Activated CD8-positive, alpha-beta memory T cell treated with anti-CD3 and anti-CD28 coated beads, Interleukin-2, amount 50 U/mL, for 24 hours (primary cell): ENCODE measurements at regions not wholly inside any gene's neighbourhood (a gene's known extent, or its start where the extent isn't known, plus 50 kb on each side); places are given as distances from the start of the nearest gene placed in this dataset.
"Not testable (repeated sequence)": the region's sequence is repeated elsewhere in the genome, so short reads cannot be mapped to it uniquely, and the experiment has no call there.

Experiments
- DNase-seq: peaks from one replicate; pipeline ENCODE4 v3.0.0-alpha.2; 2020; ENCODE audit errors: extremely low read depth

DNA sequence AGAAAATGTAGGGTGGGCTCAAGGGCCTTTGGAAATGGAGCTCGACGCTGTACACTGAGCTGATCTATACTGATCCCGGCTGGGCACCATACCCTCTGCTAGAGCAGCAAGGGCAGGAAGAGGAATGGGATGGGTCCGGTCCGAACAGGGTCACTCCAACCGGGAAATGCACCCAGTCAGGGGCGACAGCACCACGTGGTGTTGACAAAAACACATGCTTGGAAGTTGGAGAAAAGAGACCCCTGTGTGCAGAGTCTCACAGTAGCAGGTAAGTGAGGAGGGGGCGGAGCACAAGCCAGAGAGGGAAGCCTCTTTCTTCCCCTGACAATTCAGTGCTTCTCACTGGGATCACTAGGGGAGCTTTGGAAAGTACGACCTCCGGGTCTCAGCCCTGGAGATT lies 84.1 kb upstream of the ASB18 start:
- DNase-seq = no peak

DNA sequence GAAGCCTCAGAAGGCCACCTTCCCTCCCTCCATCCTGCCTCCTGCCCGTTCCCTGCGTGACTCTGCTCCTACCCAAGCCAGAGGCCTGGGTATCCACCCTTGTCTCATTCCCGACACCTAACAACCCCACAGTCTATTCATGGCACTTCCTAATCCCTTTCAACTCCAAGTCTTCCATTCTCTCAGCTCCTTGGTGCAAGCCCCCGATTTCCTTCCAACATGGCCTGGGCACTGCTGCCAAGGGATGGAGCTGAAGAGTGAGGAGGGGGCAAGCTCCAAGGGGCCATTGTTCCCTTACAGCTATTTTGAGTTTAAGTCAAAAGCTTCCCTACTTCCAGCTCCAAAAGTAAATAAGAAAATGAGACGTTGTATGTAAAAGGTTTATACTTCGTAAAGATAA lies 84.8 kb upstream of the ASB18 start:
- DNase-seq = no peak

DNA sequence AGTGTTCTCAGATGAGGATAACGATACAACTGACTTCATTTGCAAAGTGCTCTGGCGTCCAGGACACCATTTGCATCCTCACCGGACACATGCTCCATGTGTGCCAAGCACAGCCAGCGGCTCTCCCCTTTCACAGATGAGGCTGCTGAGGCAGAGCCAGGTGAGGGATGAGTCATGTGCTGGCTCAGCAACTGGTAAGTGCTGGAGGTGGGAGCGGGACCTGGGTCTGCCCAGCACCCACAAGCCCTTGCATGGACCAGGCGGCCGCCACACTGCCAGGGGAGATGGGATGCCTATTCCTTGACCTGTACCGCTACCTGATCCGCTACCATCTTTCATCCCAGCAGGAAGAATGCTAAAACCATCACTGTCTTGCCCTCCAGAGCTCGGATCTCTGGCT lies 86.2 kb upstream of the ASB18 start:
- no peak for DNase-seq

DNA sequence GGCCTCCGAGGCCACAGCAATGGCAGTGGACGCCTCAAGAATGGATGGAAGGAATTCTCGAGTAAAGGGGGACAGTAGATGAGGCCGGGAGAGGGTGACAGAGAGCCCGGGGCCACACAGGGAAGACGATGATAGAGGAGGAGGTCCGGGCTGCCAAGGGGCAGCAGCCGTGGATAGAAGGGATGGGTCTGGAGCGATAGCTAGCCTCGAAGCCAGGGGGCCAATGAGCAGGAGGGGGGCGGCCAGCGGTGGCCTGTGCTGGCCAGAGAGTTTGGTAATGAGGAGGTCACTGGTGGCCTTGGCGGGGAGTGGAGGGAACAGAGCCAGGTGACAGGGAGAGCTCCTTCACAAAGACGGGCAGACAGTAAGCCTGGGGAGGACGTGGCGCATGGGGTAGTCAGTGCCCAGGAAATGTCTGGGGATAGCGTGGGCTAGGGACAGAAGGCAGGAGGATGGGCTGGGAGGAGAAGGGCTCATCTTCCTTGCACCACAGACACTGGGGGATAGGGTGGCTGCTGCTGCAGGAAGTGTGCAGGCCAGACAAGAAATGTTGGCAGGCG lies 87.8 kb upstream of the ASB18 start:
- no peak for DNase-seq

DNA sequence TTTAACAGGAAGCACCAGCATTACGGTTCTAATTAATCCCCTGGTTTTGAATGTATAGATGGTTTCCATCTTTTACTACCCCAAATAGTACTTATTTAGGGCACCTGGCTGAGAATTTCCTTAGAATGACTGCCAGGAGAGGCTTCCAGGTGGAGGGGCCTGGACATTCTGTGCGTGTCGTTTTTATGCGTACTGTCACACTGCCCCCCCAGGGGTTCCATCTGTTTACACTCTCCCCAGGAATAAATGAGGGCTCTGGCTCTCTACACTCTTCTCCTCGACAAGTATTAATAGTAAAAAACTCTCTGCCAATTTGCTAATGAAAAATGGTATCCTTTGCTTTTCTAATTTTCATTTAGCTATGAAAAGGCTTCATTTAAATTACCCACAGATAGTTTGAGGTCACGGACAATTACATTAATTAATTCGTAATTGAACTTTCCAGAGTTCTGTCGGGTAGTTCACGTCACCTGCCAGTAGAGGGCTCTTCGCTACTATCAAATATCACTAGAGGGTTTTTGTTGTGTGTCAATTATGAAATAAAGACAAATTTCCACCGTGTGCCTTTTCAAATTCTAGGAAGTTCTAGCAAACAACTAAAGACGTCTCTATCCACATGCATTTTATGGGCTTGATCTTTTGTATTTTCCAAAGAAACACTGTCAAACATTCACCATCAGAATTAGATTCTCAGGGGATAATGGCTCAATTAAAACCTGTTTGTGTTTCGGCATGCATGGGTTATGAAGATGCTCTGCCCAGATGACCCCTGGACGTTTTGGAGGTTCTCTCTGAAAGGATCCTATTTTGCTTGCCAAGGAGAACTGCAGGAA lies 88.8 kb upstream of the ASB18 start:
- DNase-seq = no peak

DNA sequence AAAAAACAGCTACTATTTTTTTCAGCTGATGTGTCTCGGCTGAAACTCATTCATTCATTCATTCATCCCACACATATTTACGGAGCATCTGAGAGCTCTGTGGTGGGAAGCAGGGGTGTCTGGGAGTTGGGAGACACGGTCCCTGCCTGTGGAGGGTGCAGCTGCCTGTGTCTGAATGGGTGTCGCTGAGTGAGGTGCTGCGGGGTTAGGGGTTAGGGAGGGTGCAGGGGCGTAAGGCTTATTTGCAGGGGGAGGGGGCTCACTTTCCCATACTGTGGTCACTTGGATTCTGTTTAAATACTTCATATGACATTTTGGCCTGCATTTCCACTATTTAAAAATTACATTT lies 89.4 kb upstream of the ASB18 start:
- no peak for DNase-seq

DNA sequence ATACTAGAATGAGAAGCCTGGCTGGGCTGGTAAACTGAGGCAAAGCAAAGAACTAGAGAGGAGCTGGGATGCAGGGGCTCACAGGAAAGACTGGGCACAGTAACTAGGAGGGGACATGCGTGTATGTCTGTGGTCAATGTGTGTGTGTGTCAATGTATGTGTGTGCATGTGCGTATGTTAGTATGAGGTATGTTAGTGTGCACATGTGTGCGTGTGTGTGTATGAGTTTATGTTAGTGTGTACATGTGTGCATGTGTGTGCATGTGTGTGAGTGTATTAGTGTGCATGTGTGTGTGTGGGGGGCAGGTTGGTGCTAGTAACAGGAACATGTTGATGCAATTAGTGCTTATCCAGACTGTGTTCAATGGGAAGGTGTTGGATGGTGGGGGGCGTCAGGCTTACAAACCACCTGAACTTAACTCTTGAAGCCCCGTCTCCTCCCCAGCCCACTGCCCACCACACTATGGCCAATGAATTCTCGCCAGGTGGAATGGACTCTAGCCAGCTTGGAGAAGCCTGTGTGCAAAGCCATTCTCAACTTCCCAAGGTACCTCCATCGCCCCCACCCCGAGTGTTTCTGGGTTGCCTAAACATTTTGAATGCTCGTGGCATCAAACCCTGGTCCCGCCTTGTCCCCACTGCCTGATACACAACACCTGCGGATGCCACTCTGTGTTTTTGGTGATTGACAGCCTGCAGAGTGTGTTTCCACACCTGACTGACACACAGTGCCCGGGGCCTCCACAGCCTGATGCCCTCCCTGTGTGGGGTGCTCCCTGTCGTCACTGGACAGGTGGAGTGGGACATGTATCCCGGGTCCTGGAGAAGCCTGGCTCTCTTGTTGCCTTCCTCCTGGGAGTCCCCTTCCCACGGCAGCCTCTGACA lies 90.1 kb upstream of the ASB18 start:
- DNase-seq = no peak

DNA sequence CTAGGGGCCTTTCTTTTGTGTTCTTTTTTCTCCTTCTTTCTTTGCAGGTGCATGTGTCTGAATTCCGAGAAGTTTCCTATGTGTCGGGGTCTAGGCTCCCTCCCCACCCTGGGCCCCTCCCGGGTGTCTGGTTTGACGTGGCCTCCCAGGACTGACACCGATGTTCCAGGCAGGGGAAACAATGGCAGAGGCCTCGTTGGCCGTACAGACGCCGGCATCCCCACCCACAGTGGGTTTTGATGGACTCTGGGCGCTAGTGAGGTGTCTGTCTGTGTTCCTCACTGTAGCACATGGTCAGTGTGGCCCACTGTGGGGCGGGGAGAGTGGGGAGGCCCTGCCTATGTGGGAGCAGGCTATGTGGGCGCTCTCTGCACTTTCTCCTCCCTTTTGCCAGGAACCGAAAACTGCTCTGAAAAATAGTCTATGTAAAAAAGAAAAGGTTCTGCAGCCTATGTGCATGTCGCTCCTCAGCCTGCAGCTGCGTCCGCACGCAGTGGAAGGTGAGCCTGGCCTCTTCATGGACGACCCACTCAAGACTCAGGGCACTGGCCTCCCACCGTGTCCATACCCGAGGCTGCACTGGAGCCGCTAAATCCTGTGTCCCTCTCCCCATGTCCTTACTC lies 90.9 kb upstream of the ASB18 start:
- DNase-seq = no peak

DNA sequence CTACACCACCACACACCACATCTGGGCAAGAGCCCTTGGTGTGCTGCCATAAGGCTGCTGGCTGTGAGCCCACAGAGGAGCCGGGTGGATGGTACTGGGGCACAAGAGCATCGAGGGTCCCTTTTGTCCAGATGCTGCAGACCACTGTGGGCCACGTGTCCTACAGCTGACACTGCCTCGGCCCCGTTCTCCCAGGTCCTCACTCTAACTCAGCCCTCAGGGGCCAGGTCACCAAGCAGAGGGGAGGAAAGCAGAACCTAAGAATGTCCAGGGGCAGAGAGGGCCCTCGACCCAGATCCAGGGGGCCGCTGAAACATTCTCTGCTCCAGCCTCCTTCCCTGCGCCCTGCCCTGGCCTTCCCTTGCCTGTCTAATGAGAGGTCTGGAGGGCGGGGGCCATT lies 91.7 kb upstream of the ASB18 start:
- DNase-seq = no peak

DNA sequence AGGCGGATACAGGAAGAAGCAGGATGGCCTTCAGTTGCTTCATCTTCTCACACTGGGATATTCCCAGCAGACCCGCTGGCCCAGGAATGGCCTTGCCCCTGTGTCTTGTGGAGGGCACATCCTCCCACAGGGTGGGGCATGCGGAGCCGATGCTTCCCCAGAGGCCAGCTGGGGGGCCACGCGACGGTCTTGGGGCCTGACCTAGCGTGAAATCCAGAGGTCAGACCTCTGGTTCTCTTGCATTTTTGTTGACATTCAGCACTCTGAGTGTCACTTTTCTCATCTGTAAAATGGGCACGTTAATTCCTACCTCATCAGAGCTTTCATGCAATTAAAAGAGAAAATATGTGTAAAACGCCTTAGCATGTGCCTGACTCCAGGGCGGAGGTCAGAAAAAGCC lies 92.1 kb upstream of the ASB18 start:
- not testable (repeated sequence) for DNase-seq

DNA sequence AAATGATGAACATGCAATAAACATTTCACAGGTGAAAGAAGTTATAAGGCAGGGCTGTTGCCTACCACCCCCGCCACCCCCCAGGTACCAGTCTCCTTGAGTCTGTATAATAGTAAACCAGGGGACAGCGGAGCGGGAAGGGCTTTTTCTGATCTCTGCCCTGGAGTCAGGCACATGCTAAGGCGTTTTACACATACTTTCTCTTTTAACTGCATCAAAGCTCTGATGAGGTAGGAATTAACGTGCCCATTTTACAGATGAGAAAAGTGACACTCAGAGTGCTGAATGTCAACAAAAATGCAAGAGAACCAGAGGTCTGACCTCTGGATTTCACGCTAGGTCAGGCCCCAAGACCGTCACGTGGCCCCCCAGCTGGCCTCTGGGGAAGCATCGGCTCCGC lies 94.3 kb upstream of the ASB18 start:
- not testable (repeated sequence) for DNase-seq

DNA sequence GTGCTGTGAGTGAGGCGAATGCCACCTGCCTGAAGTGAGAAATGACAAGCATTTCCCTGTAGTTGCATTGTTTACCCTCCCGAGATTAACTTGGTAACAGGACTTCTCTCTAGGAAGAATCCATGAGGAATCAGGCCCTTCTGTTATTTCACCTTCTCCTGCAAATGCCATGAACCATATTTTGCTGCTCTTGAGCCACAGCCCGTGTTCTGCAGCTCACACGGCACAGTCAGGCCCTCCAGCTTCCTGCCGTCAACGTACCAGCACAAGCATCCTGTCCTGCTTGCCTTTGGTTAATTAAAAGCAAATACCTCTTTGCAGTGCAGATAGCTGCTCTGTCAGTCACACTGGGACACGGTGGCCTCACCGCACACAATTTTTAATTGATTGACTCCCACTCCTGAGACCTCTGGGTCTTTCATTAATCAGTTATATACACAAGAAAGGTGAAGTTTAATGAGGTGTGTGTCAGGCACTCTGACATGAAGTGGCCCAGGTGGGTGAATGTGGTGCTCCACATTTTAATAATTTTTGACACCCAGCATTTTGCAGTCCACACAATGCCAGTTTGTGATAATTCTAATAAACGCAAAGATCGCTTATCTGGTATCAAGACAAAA lies 95.3 kb upstream of the ASB18 start:
- no peak for DNase-seq

DNA sequence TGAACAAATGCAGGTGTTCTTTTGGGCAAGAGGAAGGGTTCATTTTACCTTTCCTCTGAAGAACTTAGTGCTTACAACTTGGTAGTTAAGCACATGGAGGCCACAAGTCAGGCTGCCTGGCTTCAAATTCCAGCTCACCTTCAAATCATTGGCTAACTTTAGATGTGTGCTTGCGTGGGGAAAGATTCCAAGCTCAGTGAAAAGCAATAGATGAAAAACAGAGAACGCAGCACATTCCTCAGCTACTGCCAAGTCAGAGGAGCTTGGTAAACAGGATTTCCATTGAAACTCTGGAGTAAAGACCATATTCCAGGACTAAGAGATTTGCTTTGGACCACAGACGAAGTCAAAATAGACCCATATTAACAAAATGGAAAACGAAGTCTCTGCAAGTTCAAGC lies 96.3 kb upstream of the ASB18 start:
- DNase-seq = no peak

DNA sequence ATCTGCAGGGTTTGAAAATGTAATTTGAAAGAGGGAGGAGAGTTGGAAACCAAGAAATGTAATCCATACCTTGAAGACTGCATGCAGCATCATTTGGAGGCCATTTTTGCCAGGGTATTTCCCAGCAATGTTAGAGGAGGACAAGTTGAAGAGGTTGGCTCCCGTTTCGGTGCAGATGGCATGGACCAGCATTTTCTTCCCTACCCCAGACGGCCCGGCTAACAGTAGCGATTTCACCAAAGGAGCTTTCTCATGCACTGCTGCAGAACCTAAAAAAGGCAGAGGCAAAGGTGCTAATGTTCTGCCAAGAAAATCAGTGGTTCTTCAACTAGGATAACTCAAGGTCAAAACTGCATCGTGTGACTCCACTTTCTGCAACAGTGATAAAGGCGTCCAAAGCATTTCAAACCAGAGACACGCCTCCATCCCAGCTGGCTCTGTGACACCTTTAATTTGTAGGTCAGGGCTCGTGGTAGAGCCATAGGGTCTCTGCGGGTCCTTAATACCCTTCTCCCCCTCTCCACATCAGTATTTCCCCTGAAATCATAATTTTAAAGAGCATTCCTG lies 99.6 kb upstream of the ASB18 start:
- DNase-seq = no peak

DNA sequence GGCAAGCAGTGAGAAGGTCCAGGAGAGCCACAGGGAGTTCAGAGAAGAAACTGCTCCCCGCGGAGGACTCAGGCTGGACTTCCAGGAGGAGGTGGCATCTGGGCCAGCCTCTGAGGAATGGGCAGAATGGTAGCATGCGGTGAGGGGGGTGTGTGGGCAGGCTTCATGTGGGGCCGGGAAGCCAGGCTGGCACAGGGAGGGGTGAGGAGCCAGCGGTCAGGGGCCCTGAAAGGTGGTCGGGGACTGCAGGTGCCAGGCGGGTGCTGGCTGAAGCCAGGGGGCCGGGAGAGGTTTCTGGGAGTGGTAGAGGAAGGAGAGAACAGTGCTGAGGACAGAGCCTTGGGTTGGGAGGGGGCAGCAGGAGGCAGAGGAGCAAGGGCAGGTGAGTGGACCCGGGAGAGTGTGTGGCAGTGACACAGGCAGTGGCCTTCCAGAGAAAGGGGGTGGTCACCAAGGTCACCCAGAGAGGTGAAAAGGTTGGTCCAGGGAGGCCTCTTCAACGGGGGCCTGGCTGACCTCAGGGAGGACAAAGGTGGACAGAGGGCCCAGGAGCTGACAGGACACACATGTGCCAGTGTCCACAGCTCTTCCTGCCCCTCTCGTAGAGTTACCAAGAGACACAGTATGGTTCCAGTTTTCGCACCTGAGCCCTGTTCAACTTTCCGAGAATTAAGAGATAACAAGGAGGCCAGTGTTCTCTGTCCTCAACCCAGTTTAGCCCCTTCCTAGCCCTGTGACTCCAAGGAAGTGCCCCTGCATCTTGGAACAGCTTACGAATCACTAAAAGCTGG lies 101.2 kb upstream of the ASB18 start:
- DNase-seq = no peak

DNA sequence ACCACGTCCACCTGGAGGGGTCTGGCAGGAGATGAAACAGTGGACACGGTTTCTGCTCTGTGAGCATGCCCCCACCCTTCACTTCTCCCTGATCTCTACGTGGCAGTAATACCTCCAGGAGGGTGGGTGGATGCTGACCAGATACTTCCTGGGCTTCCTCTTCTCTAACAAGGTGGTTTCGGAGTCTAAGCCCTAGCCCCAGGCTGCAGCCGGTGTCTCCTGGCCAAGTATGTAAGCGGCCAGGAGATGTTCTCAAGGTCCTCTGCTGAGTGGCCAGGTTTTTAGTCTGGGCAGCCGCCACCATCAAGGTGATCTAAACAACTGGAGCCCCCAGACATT lies 101.8 kb upstream of the ASB18 start:
- DNase-seq = no peak

DNA sequence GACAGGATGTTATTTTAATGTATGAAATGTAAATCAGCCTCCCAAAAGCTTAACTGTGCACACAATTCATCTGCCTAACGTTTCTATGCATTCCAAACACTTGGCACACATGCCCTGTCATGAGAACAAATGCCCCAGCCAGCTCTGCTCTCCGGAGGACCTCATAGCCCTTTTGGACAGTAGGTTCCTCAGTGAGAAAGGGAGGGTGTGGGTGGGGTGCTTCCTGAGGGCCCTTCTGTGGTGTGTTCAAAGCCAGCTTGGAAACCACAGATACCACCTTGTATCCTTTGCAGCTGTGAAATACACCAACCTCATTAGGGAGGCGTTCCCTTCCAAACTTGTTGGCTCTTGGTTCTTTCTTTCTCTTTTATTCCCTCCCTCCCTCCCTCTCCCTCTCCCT lies 102.2 kb upstream of the ASB18 start:
- DNase-seq = no peak

DNA sequence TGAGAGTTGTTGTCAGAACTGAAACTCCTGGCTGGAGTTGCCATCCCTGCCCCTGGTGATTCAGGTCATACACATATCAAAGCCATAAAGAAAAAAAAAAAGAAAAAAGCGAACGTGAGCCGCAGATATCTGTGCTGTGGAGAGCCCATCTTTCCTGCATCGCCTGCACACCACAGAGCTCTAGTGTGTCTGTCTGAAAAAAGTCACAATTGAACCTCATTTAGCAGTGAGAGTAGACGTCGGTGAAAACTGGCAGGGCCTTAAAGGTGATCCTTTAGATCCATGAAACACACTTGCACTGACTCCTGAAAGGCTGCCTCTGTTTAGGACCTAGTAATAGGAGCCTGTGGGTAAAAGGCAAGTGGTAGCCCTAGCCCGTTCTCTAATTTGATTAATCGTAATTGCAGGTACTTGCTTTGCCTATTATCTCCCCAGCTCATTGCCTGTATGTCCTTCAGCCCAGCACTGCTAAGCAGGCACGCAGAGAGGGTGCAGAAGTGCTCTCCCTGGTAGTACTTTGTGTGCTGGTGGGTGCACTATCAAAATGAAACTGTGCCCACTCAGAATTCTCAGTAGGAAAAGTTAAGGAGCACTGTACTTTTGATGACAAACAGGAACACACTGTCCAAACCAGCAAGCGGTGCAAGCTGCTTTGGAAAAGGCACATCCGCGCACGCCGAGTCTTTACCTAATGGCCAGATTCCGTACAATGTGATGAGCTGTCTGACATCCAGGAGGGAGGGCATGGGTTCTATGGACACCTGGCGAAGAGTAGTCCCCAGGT lies 103.5 kb upstream of the ASB18 start:
- no peak for DNase-seq

DNA sequence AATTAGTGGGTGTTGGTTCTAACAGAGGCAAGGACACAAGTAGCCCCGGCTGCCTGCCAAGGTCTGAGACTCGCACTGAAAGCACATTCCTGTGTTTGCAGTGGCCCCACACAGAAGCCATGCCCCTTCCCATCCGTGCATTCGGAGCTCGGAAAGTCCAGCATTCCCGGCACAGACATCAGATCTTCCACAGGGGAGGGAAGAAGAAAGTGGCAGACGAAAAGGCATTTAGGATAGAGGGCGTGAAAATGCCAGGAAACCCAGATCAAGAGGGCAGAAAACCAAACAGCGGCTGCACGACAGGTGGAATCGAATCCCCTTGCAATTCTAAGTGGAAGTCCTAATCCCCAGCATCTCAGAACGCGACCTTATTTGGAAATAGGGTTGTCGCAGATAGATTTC lies 105.5 kb upstream of the ASB18 start:
- DNase-seq = no peak

DNA sequence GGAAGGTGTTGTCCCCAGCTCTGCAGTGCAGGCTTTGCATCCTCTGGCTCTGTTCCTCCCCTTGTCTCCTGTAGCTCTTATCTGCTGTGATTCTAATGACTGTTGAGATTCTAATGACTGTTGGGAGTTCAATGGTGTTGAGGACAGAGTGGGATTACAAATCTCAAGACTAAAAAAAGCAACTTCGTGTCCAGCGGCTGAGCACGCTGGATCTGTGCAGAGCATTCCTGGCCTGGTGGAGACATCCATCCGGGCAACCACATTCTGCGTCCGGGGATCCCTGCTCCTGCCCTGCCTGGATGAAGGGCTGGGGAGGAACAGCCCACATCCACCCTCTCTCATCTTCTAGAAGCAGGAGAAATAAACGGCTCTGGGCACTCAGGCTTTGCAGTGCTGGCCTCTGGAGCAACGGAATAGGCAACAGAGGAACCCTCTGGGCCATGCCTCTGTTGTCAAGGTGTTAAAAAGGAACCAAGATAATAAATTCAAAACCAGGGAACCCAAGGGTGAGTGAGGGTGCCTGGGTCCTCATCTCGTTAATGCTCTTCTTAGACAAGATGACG lies 106.7 kb upstream of the ASB18 start:
- no peak for DNase-seq
